K562 (cell line): ENCODE measurements at regions not wholly inside any gene's neighbourhood (a gene's known extent, or its start where the extent isn't known, plus 50 kb on each side); places are given as distances from the start of the nearest gene placed in this dataset.

ENCODE experiments used
- ATAC-seq: fragments of 200-7000 bp; cut with Tn5 transposase; 3 replicates; pipeline ENCODE4 v1.9.1; 2020; ENCODE audit warnings: moderate library complexity
- BruUV-seq: library from RNA; stranded (reverse); fragments of 400-500 nt; replicated peaks from 2 replicates; lab custom pipeline; 2021; lab: Mats Ljungman, UMichigan
- CTCF ChIA-PET: fragments of 300-600 bp; formaldehyde crosslinking; extraction: SDS; loops from one replicate; lab custom pipeline; 2021; ENCODE audit warnings: low intra/inter-chr PET ratio; lab: Yijun Ruan, JAX
- POLR2A ChIA-PET: fragments of 300-600, 350-650 bp; sonication (Branson Sonifier 250); formaldehyde crosslinking; extraction: SDS; loops from one replicate; lab custom pipeline; 2021; ENCODE audit warnings: antibody characterized with exemption, inconsistent platforms; lab: Yijun Ruan, JAX
- DNase-seq, 4 experiments: peaks; one replicate each; pipeline versions ENCODE4 v3.0.0 to v3.0.0-alpha.2; 2011 to 2018; ENCODE audit warnings: low spot score in 3 of 4, mixed read lengths in 3 of 4; ENCODE audit errors: extremely low read depth in 1 of 4
- FAIRE-seq: peaks from 2 replicates; lab custom pipeline; 2011; peaks lifted over from hg19 to GRCh38; lab: Jason Lieb, UNC
- H2AFZ ChIP-seq: 2 replicates; pipeline ENCODE4 v1.6.0; 2011; ENCODE audit warnings: low read depth, low read length, control low read depth, inconsistent platforms
- H3K27ac ChIP-seq: fragments of 200-600 bp; 3 replicates; pipeline ENCODE4 v1.8.0; 2011; ENCODE audit warnings: low read depth, mild to moderate bottlenecking, control low read depth, inconsistent platforms, low read length, moderate library complexity, mixed read lengths; ENCODE audit errors: extremely low read depth
- H3K27me3 ChIP-seq, 2 experiments: fragments of 300-600 bp in 1 of 2; 2 replicates in 1 of 2; 3 replicates in 1 of 2; pipeline versions ENCODE4 v1.6.0 to v1.8.0; 2011; ENCODE audit warnings: inconsistent platforms in 2 of 2, low read length in 2 of 2, mild to moderate bottlenecking in 1 of 2, mixed read lengths in 1 of 2, moderate library complexity in 1 of 2; ENCODE audit not compliant: control insufficient read depth in 2 of 2, insufficient read depth in 2 of 2
- H3K36me3 ChIP-seq: fragments of 300-600 bp; 3 replicates; pipeline ENCODE4 v1.8.0; 2011; ENCODE audit warnings: mild to moderate bottlenecking, low read length, inconsistent platforms; ENCODE audit not compliant: control insufficient read depth, insufficient read depth
- H3K4me1 ChIP-seq, 2 experiments: fragments of 200-600 bp in 1 of 2; replicated peaks in 1 of 2; 2 replicates in 1 of 2; 3 replicates in 1 of 2; pipeline versions ENCODE4 v1.5.1 to v1.8.0; 2011; ENCODE audit warnings: inconsistent platforms in 2 of 2, low read length in 2 of 2, mild to moderate bottlenecking in 1 of 2, mixed read lengths in 1 of 2, moderate library complexity in 1 of 2; ENCODE audit not compliant: control insufficient read depth in 2 of 2, insufficient read depth in 2 of 2
- H3K4me2 ChIP-seq: 2 replicates; pipeline ENCODE4 v1.6.1; 2011; ENCODE audit warnings: low read length, control low read depth, inconsistent platforms, mixed read lengths; ENCODE audit not compliant: insufficient read depth
- H3K4me3 ChIP-seq: fragments of 200-600 bp; sonication (generic), shearing (Covaris generic); 2 replicates; pipeline ENCODE4 v1.5.1; 2016; ENCODE audit warnings: control low read depth, inconsistent platforms
- H3K79me2 ChIP-seq: fragments of 200-600 bp; 3 replicates; pipeline ENCODE4 v1.8.0; 2011; ENCODE audit warnings: low read length, inconsistent platforms; ENCODE audit not compliant: control insufficient read depth, insufficient read depth
- H3K9ac ChIP-seq, 2 experiments: 2 replicates each; pipeline versions ENCODE4 v1.6.0 to v1.6.1; 2011; ENCODE audit warnings: low read depth in 2 of 2, low read length in 2 of 2, control low read depth in 1 of 2, inconsistent platforms in 1 of 2, mild to moderate bottlenecking in 1 of 2, mixed read lengths in 1 of 2; ENCODE audit not compliant: insufficient read depth in 1 of 2
- H3K9me1 ChIP-seq: one replicate; pipeline ENCODE4 v1.6.0; 2011; ENCODE audit warnings: inconsistent platforms, mild to moderate bottlenecking, low read length, moderate library complexity; ENCODE audit not compliant: control insufficient read depth, insufficient read depth
- H3K9me3 ChIP-seq: replicated peaks from 2 replicates; pipeline ENCODE4 v1.5.1; 2011; ENCODE audit warnings: low read depth, low read length, inconsistent platforms; ENCODE audit not compliant: control insufficient read depth, insufficient read depth
- H4K20me1 ChIP-seq: replicated peaks from 2 replicates; pipeline ENCODE4 v1.6.1; 2011; ENCODE audit warnings: low read length, inconsistent platforms, mixed read lengths; ENCODE audit not compliant: control insufficient read depth, insufficient read depth
- CTCF ChIP-seq, 3 experiments: IDR thresholded peaks in 2 of 3; conservative IDR thresholded peaks in 1 of 3; 2 replicates each; pipeline ENCODE4 v1.5.1; 2011 to 2012; ENCODE audit warnings: low read length in 3 of 3, mild to moderate bottlenecking in 3 of 3, control low read depth in 2 of 3, improper control_type of control experiment in 1 of 3, inconsistent platforms in 1 of 3, low read depth in 1 of 3, mixed read lengths in 1 of 3, moderate library complexity in 1 of 3; ENCODE audit not compliant: insufficient read depth in 2 of 3
- CXXC5 ChIP-seq: fragments of 250-450 bp; sonication (Bioruptor Pico); IDR thresholded peaks from 2 replicates; pipeline ENCODE4 v1.8.0; 2022; ENCODE audit warnings: inconsistent platforms, mild to moderate bottlenecking, moderate library complexity
- DEAF1 ChIP-seq: fragments of 450-650 bp; formaldehyde crosslinking; IDR thresholded peaks from 2 replicates; pipeline ENCODE4 v1.4.0; 2020; ENCODE audit warnings: mild to moderate bottlenecking, moderate library complexity
- EGR1 ChIP-seq: fragments of 450-650 bp; conservative IDR thresholded peaks from 2 replicates; pipeline ENCODE4 v1.6.1; 2017; ENCODE audit warnings: mild to moderate bottlenecking
- ELF4 ChIP-seq: fragments of 450-650 bp; formaldehyde crosslinking; IDR thresholded peaks from 2 replicates; pipeline ENCODE4 v1.4.0; 2022; ENCODE audit warnings: missing genetic modification characterization
- ELK1 ChIP-seq: sonication (generic); formaldehyde crosslinking; IDR thresholded peaks from 2 replicates; pipeline ENCODE4 v1.8.1; 2022; ENCODE audit warnings: missing genetic modification reagents
- HNRNPUL1 ChIP-seq: fragments of 200-400 bp; formaldehyde crosslinking; IDR thresholded peaks from 2 replicates; pipeline ENCODE4 v1.6.1; 2017; ENCODE audit warnings: low read length
- KDM5B ChIP-seq: fragments of 200-600 bp; sonication (generic); IDR thresholded peaks from 2 replicates; pipeline ENCODE4 v1.6.1; 2012; ENCODE audit warnings: low read depth, mild to moderate bottlenecking, moderate library complexity, low read length, control low read depth, inconsistent platforms; ENCODE audit not compliant: insufficient replicate concordance
- MCM2 ChIP-seq: fragments of 450-650 bp; IDR thresholded peaks from 2 replicates; pipeline ENCODE4 v1.6.1; 2017; ENCODE audit warnings: low read depth, mild to moderate bottlenecking
- RAD21 ChIP-seq, 2 experiments: fragments of 250-450 bp in 1 of 2; fragments of 450-650 bp in 1 of 2; sonication (Bioruptor Pico) in 1 of 2; formaldehyde crosslinking in 1 of 2; IDR thresholded peaks in 1 of 2; conservative IDR thresholded peaks in 1 of 2; 2 replicates each; pipeline versions ENCODE4 v1.4.0 to v1.8.0; 2020 to 2022; ENCODE audit warnings: mild to moderate bottlenecking in 2 of 2, moderate library complexity in 1 of 2
- RB1 ChIP-seq: fragments of 450-650 bp; IDR thresholded peaks from 2 replicates; pipeline ENCODE4 v1.6.1; 2017; ENCODE audit warnings: low read depth, mild to moderate bottlenecking
- RBM25 ChIP-seq: fragments of 200-400 bp; formaldehyde crosslinking; IDR thresholded peaks from 2 replicates; pipeline ENCODE4 v1.6.1; 2018; ENCODE audit warnings: low read length, low read depth, moderate library complexity; ENCODE audit not compliant: severe bottlenecking
- U2AF2 ChIP-seq: fragments of 200-400 bp; formaldehyde crosslinking; optimal IDR thresholded peaks from 2 replicates; pipeline ENCODE3; 2017; ENCODE audit warnings: low read depth, mild to moderate bottlenecking, low read length
- ZBTB8A ChIP-seq: fragments of 450-650 bp; IDR thresholded peaks from 2 replicates; pipeline ENCODE4 v1.6.1; 2018; ENCODE audit warnings: mild to moderate bottlenecking, moderate library complexity; ENCODE audit not compliant: partially characterized antibody
- ZEB2 ChIP-seq: fragments of 450-650 bp; IDR thresholded peaks from 2 replicates; pipeline ENCODE4 v1.6.1; 2016
- ZNF589 ChIP-seq: fragments of 200-800 bp; sonication (Bioruptor generic); IDR thresholded peaks from 2 replicates; pipeline ENCODE4 v1.6.1; 2016; ENCODE audit warnings: low read depth, missing genetic modification characterization, missing compliant biosample characterization
- ZNF764 ChIP-seq: fragments of 250-450 bp; sonication (Bioruptor Pico); IDR thresholded peaks from 2 replicates; pipeline ENCODE4 v1.4.0; 2020; ENCODE audit warnings: low read depth, mild to moderate bottlenecking, moderate library complexity
- WGBS: fragments of 100-300 bp; shearing (Covaris generic); methylation state at CpG from one replicate; pipeline ENCODE4 v1.1.6; 2016; ENCODE audit warnings: low coverage, mixed read lengths; ENCODE audit not compliant: insufficient coverage; ENCODE audit errors: missing lambda C conversion rate; 5-methylcytosine and 5-hydroxymethylcytosine counted together
- in situ Hi-C: fragments of 300-500 bp; cut with MboI; formaldehyde crosslinking; loops from 4 replicates; pipeline ENCODE4 v1.15.0; 2018; ENCODE audit warnings: inconsistent platforms, mixed read lengths
- intact Hi-C: fragments of 100-400 bp; cut with micrococcal nuclease; formaldehyde crosslinking; loops from 2 replicates; pipeline ENCODE4 v1.14.2; 2022

DNA sequence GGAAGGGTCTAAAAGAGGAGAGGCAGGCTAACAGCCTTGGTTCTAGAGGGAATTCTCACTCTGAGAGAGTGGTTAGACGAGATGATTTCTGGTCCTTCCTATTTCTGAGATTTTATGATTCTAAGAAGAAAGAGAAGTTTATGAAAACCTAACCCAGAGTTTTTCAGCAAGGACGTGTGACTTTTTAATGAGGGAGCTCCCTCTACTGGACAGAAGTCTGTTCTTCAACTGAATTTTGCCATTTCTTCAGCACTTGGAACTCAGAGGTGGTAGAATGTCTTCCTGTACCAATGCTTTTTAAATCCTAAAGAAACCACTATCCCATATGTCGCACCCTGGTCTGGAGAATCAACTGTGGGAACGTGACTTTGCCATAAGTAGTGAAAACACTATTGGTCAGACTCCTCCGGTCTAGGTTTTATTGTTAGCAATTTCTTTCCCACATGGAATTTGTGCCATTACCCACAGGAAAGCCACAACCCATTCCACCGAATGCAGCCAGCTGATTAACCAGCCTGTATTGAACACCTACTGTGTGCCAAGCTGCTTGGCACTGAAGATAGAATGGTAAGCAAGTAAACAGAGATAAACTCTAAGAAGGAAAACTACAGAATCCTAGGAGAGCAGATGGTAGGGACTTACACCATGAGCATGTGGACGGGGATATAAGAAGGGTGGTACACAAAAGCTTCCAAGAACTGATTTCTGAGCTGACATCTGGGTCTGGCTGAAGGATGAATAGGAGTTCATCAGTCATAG is 199.5 kb upstream of the LMCD1 start:
- no peaks in the 10 kb centered on the region for H4K20me1 ChIP-seq
- peak; percentile 58 for FAIRE-seq
- POLR2A ChIA-PET: interaction anchor here (1.0 kb wide), 1 partner anchor 23 kb away, joined by 3 read pairs; no protein-coding TSS in a partner anchor
- peak; percentile 21; the same call in 1 of the 2 replicates for TF ChIP-seq DEAF1 (CRISPR knock-in tag)
- TF ChIP-seq RAD21 (CRISPR knock-in tag; conservative IDR thresholded peaks at IDR 0.05 in 1 of 2, IDR thresholded peaks at IDR 0.05 in 1 of 2): peak; percentile 70 to 79
- TF ChIP-seq ELF4 (CRISPR knock-in tag): no peak
- no peak for TF ChIP-seq EGR1
- TF ChIP-seq MCM2: no peak
- no peak for TF ChIP-seq RBM25
- TF ChIP-seq CTCF (IDR thresholded peaks at IDR 0.05 in 2 of 3, conservative IDR thresholded peaks at IDR 0.05 in 1 of 3; ENCODE audit: insufficient read depth in 2 of 3, low read depth in 1 of 3, low read length in 3 of 3): peak in 2 of 3 experiments; percentile 44 to 59; a peak in 4 of 6 replicates
- TF ChIP-seq ZNF589: no peak
- TF ChIP-seq U2AF2: no peak
- TF ChIP-seq ELK1 (CRISPR knock-in tag): no peak
- TF ChIP-seq ZEB2: no peak
- TF ChIP-seq ZBTB8A: no peak
- no peak for TF ChIP-seq CXXC5 (CRISPR knock-in tag)
- TF ChIP-seq KDM5B: no peak
- no peak for TF ChIP-seq HNRNPUL1
- no peak for TF ChIP-seq RB1
- no peak for TF ChIP-seq ZNF764

More for the DNA sequence above, 199.5 kb upstream of the LMCD1 start:
- no peaks in the 10 kb centered on the region for H3K27me3 ChIP-seq
- no peak overlapping the region for H3K4me3 ChIP-seq
- no peak overlapping the region for H3K9ac ChIP-seq
- H3K4me1 ChIP-seq: no peaks in the 10 kb centered on the region
- no peak for ATAC-seq
- H3K27ac ChIP-seq: no peak overlapping the region
- no peak overlapping the region for H2AFZ ChIP-seq
- intact Hi-C loops: no loop called here
- H3K79me2 ChIP-seq: no peaks in the 10 kb centered on the region
- no peak overlapping the region for H3K4me2 ChIP-seq
- no peaks in the 10 kb centered on the region for H3K36me3 ChIP-seq
- no peaks in the 10 kb centered on the region; the same call in 1 of the 2 replicates for H3K9me3 ChIP-seq
- BruUV-seq: no TSS peak
- CTCF ChIA-PET: no interaction called here
- WGBS: 2% methylated on average over 7 of the region's 7 CpGs
- in situ Hi-C loops: no loop called here
- peak; percentile 17 to 25 (median 24) for DNase-seq
- no peaks in the 10 kb centered on the region for H3K9me1 ChIP-seq
